ENCODE measurements at regions not wholly inside any gene's neighbourhood (a gene's known extent, or its start where the extent isn't known, plus 50 kb on each side); places are given as distances from the start of the nearest gene placed in this dataset.

- H3K36me3 ChIP-seq (ENCODE audit: control insufficient read depth in 2 of 2, insufficient read depth in 2 of 2, low read length in 1 of 2): no peaks in the 10 kb centered on the region
- no peaks in the 10 kb centered on the region for H3K9me3 ChIP-seq (replicated peaks; ENCODE audit: control insufficient read depth, insufficient read depth, low read length)
- DNase-seq (ENCODE audit: low read depth, low spot score) (no peak), ATAC-seq (no peak), FAIRE-seq (no peak)
- 80% methylated on average over 3 of the region's 3 CpGs for WGBS (ENCODE audit: insufficient coverage, insufficient replicate concordance, low lambda C conversion rate, missing lambda C conversion rate)
- ChIA-PET RAD21 (ENCODE audit: unreplicated experiment) (no interaction called here), SMC1A (ENCODE audit: uncharacterized antibody, unreplicated experiment) (interaction anchor here (1.0 kb wide), 1 partner anchor 23 kb away, joined by 3 read pairs; no protein-coding TSS in a partner anchor), CTCF (no interaction called here), POLR2A (no interaction called here)
- no peaks in the 10 kb centered on the region for H4K20me1 ChIP-seq (ENCODE audit: control insufficient read depth, insufficient read depth)
- no peaks in the 10 kb centered on the region for H3K4me1 ChIP-seq (ENCODE audit: control insufficient read depth, insufficient read depth, low read length)
- intact Hi-C loops (cut with micrococcal nuclease; ENCODE audit: unreplicated experiment) (no loop called here), in situ Hi-C loops (cut with MboI) (no loop called here)
- no peak overlapping the region for H3K27ac ChIP-seq (ENCODE audit: control insufficient read depth, insufficient read depth)
- H2AFZ ChIP-seq (ENCODE audit: control insufficient read depth, low read depth, low read length): no peak overlapping the region
- H3K4me3 ChIP-seq: no peak overlapping the region
- BruUV-seq (replicated peaks): no TSS peak
- no peaks in the 10 kb centered on the region for H3K27me3 ChIP-seq (replicated peaks in 1 of 2; ENCODE audit: control insufficient read depth in 2 of 2, insufficient read depth in 2 of 2, low read length in 1 of 2)
- no peak overlapping the region for H3K4me2 ChIP-seq (ENCODE audit: control insufficient read depth, insufficient read depth)
- no peaks in the 10 kb centered on the region for H3K79me2 ChIP-seq (ENCODE audit: control insufficient read depth, insufficient read depth, low read length)
- H3K9ac ChIP-seq (ENCODE audit: control insufficient read depth, insufficient read depth, low read length): no peak overlapping the region
- TF ChIP-seq NFYB (IDR thresholded peaks at IDR 0.05; ENCODE audit: insufficient read depth, low read depth, low read length) (no peak), RAD51 (IDR thresholded peaks at IDR 0.05) (no peak), STAT1 (conservative IDR thresholded peaks at IDR 0.05) (no peak), MEF2A (IDR thresholded peaks at IDR 0.05; ENCODE audit: insufficient read depth, low read depth, low read length) (no peak), DPF2 (IDR thresholded peaks at IDR 0.05) (no peak), SIN3A (IDR thresholded peaks at IDR 0.05; ENCODE audit: low read depth, low read length) (no peak), NFIC (IDR thresholded peaks at IDR 0.05; ENCODE audit: low read depth, low read length) (no peak), SREBF2 (IDR thresholded peaks at IDR 0.05; ENCODE audit: low read length) (no peak), REST (IDR thresholded peaks at IDR 0.05; ENCODE audit: low read depth, low read length) (no peak), ZNF24 (IDR thresholded peaks at IDR 0.05) (no peak), EGR1 (IDR thresholded peaks at IDR 0.05; ENCODE audit: borderline replicate concordance in 1 of 2, low read depth in 2 of 2, low read length in 2 of 2) (no peak), TBL1XR1 (IDR thresholded peaks at IDR 0.05; ENCODE audit: low read depth, low read length) (no peak), MAX (IDR thresholded peaks at IDR 0.05; ENCODE audit: low read depth, low read length) (no peak), NRF1 (conservative IDR thresholded peaks at IDR 0.05; ENCODE audit: low read depth, low read length) (no peak), POLR2AphosphoS5 (IDR thresholded peaks at IDR 0.05; ENCODE audit: low read length) (no peak), NR2F1 (conservative IDR thresholded peaks at IDR 0.05) (no peak)
These were observed 203.4 kb upstream of the AGR3 start for GRCh38 chr7:17085186-17085585.
